ENCODE measurements at regions not wholly inside any gene's neighbourhood (a gene's known extent, or its start where the extent isn't known, plus 50 kb on each side); places are given as distances from the start of the nearest gene placed in this dataset.

- TF ChIP-seq CTCF (IDR thresholded peaks at IDR 0.05) (no peak), POLR2AphosphoS5 (IDR thresholded peaks at IDR 0.05; ENCODE audit: low read depth, low read length) (no peak), SIN3A (IDR thresholded peaks at IDR 0.05; ENCODE audit: borderline replicate concordance, insufficient read depth, low read depth, low read length) (no peak), REST (IDR thresholded peaks at IDR 0.05; ENCODE audit: insufficient read depth in 1 of 2, low read depth in 2 of 2, low read length in 1 of 2) (no peak), TCF7L2 (IDR thresholded peaks at IDR 0.05; ENCODE audit: low read depth, low read length) (no peak)
Observed at GRCh38 chr1:4483021-4483625, 171.3 kb upstream of the AJAP1 start.

Measured in Panc1 (cell line).